GM23338 (cell line): ENCODE measurements at regions not wholly inside any gene's neighbourhood (a gene's known extent, or its start where the extent isn't known, plus 50 kb on each side); places are given as distances from the start of the nearest gene placed in this dataset.

ENCODE experiments used
- ATAC-seq: fragments of 200-7000 bp; cut with Tn5 transposase; 3 replicates; pipeline ENCODE4 v1.9.1; 2020
- DNase-seq: peaks from one replicate; pipeline ENCODE4 v3.0.0-alpha.2; 2015; ENCODE audit warnings: low spot score
- H2AFZ ChIP-seq: fragments of 200-600 bp; sonication (generic); 2 replicates; pipeline ENCODE4 v1.8.0; 2016; ENCODE audit warnings: antibody characterized with exemption, mild to moderate bottlenecking, moderate library complexity
- H3F3A ChIP-seq: fragments of 200-600 bp; sonication (generic); replicated peaks from 2 replicates; pipeline ENCODE4 v1.8.0; 2017; ENCODE audit warnings: antibody characterized with exemption, mixed run types, low read depth
- H3K27ac ChIP-seq: fragments of 200-600 bp; sonication (generic); 2 replicates; pipeline ENCODE4 v1.6.1; 2016; ENCODE audit warnings: low read depth
- H3K27me3 ChIP-seq: fragments of 200-600 bp; sonication (generic); 2 replicates; pipeline ENCODE4 v1.8.0; 2016; ENCODE audit warnings: mild to moderate bottlenecking, mixed run types, moderate library complexity; ENCODE audit not compliant: insufficient read depth
- H3K36me3 ChIP-seq: fragments of 200-600 bp; sonication (generic); 2 replicates; pipeline ENCODE4 v1.8.0; 2016; ENCODE audit warnings: mild to moderate bottlenecking; ENCODE audit not compliant: insufficient read depth
- H3K4me1 ChIP-seq: fragments of 200-600 bp; sonication (generic); 2 replicates; pipeline ENCODE4 v1.8.0; 2016; ENCODE audit warnings: mild to moderate bottlenecking, moderate library complexity; ENCODE audit not compliant: insufficient read depth
- H3K4me2 ChIP-seq: fragments of 200-600 bp; sonication (generic); 2 replicates; pipeline ENCODE4 v1.7.1; 2017; ENCODE audit warnings: mixed run types
- H3K4me3 ChIP-seq: fragments of 200-600 bp; sonication (generic); 2 replicates; pipeline ENCODE4 v1.6.1; 2016; ENCODE audit warnings: mixed run types
- H3K79me2 ChIP-seq: fragments of 200-600 bp; sonication (generic); replicated peaks from 2 replicates; pipeline ENCODE4 v1.8.0; 2017; ENCODE audit warnings: mild to moderate bottlenecking; ENCODE audit not compliant: insufficient read depth
- H3K9me2 ChIP-seq: fragments of 200-600 bp; sonication (generic); 2 replicates; pipeline ENCODE4 v1.8.0; 2017; ENCODE audit not compliant: insufficient read depth
- H4K20me1 ChIP-seq: fragments of 200-600 bp; sonication (generic); replicated peaks from 2 replicates; pipeline ENCODE4 v1.8.0; 2017; ENCODE audit warnings: mild to moderate bottlenecking; ENCODE audit not compliant: insufficient read depth
- H3K27ac Mint-ChIP-seq: 2 replicates; pipeline ENCODE4 v1.8.0; 2020; ENCODE audit warnings: inconsistent platforms, mild to moderate bottlenecking, moderate library complexity, mixed read lengths
- H3K27me3 Mint-ChIP-seq: 3 replicates; pipeline ENCODE4 v1.8.0; 2022; ENCODE audit warnings: low read depth, mild to moderate bottlenecking, moderate library complexity, mixed read lengths, inconsistent platforms; ENCODE audit not compliant: insufficient read depth, poor library complexity
- H3K36me3 Mint-ChIP-seq: 3 replicates; pipeline ENCODE4 v1.8.0; 2021; ENCODE audit warnings: low read depth, mild to moderate bottlenecking, inconsistent platforms, moderate library complexity, mixed read lengths
- H3K4me1 Mint-ChIP-seq: 3 replicates; pipeline ENCODE4 v1.8.0; 2020; ENCODE audit warnings: mild to moderate bottlenecking, inconsistent platforms, mixed read lengths
- H3K4me3 Mint-ChIP-seq: 3 replicates; pipeline ENCODE4 v1.8.0; 2021; ENCODE audit warnings: moderate library complexity, mild to moderate bottlenecking, inconsistent platforms, mixed read lengths
- H3K9me3 Mint-ChIP-seq: 3 replicates; pipeline ENCODE4 v1.8.0; 2020; ENCODE audit warnings: moderate library complexity, mild to moderate bottlenecking, inconsistent platforms, mixed read lengths
- CREB1 ChIP-seq: fragments of 250-450 bp; sonication (Bioruptor Pico); IDR thresholded peaks from 2 replicates; pipeline ENCODE4 v1.5.0; 2020; ENCODE audit warnings: low read depth, mild to moderate bottlenecking, moderate library complexity
- ETS1 ChIP-seq: IDR thresholded peaks from 2 replicates; pipeline ENCODE4 v1.6.1; 2016; ENCODE audit warnings: antibody characterized with exemption
- EZH2 ChIP-seq: fragments of 200-600 bp; sonication (generic); IDR thresholded peaks from one replicate; pipeline ENCODE4 v1.8.0; 2017; ENCODE audit warnings: antibody characterized with exemption, mild to moderate bottlenecking, low read depth; ENCODE audit not compliant: unreplicated experiment
- STAT1 ChIP-seq: IDR thresholded peaks from one replicate; pipeline ENCODE4 v1.6.1; 2016; ENCODE audit warnings: antibody characterized with exemption; ENCODE audit not compliant: unreplicated experiment
- ZNF114 ChIP-seq: fragments of 250-450 bp; sonication (Bioruptor Pico); IDR thresholded peaks from 2 replicates; pipeline ENCODE4 v1.5.0; 2020; ENCODE audit warnings: mild to moderate bottlenecking, moderate library complexity
- ZNF331 ChIP-seq: fragments of 250-450 bp; sonication (Bioruptor Pico); IDR thresholded peaks from 2 replicates; pipeline ENCODE4 v1.5.0; 2020; ENCODE audit warnings: low read depth, mild to moderate bottlenecking, moderate library complexity
- ZNF462 ChIP-seq: fragments of 250-450 bp; sonication (Bioruptor Pico); IDR thresholded peaks from 2 replicates; pipeline ENCODE4 v1.5.0; 2020; ENCODE audit warnings: mild to moderate bottlenecking, moderate library complexity

GRCh38 chr2:123162400-123163016 lies 862.6 kb upstream of the CNTNAP5 start (continued):
- TF ChIP-seq ZNF462 (CRISPR knock-in tag): no peak
- TF ChIP-seq CREB1 (CRISPR knock-in tag): no peak
- TF ChIP-seq ZNF114 (CRISPR knock-in tag): no peak

DNA sequence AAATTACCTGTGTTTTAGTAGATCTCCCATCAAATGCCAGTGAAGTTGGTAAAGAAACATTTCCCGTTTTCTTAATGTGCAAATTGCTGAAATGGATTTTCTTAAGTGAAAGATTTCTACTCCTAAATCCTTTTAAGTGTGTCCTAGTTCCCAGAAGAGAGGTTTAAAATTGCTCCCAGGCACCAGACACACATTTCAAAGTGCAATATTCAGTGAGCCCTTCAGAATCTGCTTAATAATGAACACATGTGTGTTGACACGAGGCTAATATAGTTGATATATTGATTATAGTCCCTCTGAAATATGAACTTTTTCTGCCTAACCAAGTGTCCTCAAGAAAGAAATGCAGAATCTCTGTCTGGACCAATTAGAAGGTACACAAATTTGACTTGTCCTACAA lies 861.7 kb upstream of the CNTNAP5 start:
- H3K36me3 ChIP-seq: no peaks in the 10 kb centered on the region
- H3K4me3 ChIP-seq: no peak overlapping the region
- H3K4me2 ChIP-seq: no peak overlapping the region
- no peak overlapping the region for H3K27ac ChIP-seq
- H3F3A ChIP-seq: no peaks in the 10 kb centered on the region
- H3K9me3 Mint-ChIP-seq: peaks cover 14% of the 10 kb centered on the region; the same call in 2 of the 3 replicates
- no peak overlapping the region; the same call in 1 of the 2 replicates for H2AFZ ChIP-seq
- DNase-seq (no peak), ATAC-seq (no peak)
- H3K27ac Mint-ChIP-seq: no peak overlapping the region
- H3K27me3 Mint-ChIP-seq: no peaks in the 10 kb centered on the region
- H3K9me2 ChIP-seq: peaks cover 15% of the 10 kb centered on the region
- no peak overlapping the region for H3K4me3 Mint-ChIP-seq
- H3K4me1 Mint-ChIP-seq: peaks cover 8% of the 10 kb centered on the region; the same call in 2 of the 3 replicates
- no peaks in the 10 kb centered on the region for H4K20me1 ChIP-seq
- H3K27me3 ChIP-seq: no peaks in the 10 kb centered on the region
- peaks cover 5% of the 10 kb centered on the region; the same call in 1 of the 3 replicates for H3K36me3 Mint-ChIP-seq
- no peaks in the 10 kb centered on the region for H3K79me2 ChIP-seq
- no peaks in the 10 kb centered on the region for H3K4me1 ChIP-seq
- TF ChIP-seq STAT1 (no peak), CREB1 (CRISPR knock-in tag) (no peak), ZNF331 (CRISPR knock-in tag) (no peak), ZNF462 (CRISPR knock-in tag) (no peak), EZH2 (no peak), ZNF114 (CRISPR knock-in tag) (no peak), ETS1 (no peak)
